ENCODE measurements at regions not wholly inside any gene's neighbourhood (a gene's known extent, or its start where the extent isn't known, plus 50 kb on each side); places are given as distances from the start of the nearest gene placed in this dataset.

DNA sequence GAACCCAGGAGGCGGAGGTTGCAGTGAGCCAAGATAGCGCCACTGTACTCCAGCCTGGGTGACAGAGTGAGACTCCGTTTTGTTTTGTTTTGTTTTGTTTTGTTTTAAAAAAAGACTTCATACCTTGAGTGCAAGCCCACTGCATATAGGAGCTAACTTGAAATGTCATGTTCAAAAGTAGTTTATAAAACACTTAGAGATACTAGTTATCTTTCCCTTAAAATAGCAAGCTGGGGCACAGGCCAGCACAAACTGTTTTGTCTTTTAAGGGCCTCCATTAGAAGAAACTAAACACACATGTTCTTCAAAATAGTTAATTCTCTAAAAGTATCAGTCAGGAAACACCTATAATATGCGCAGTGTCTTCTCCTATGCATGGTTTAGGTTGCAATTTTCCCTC lies 505.1 kb upstream of the TMPRSS15 start:
- H3K27ac ChIP-seq (ENCODE audit: low read length): no peak overlapping the region
- intact Hi-C loops (cut with micrococcal nuclease; ENCODE audit: unreplicated experiment) (no loop called here), in situ Hi-C loops (cut with HindIII; ENCODE audit: low pct_unique_long_range_greater_than_20kb, low sequenced_read_pairs) (no loop called here)
- TF ChIP-seq SIN3A (IDR thresholded peaks at IDR 0.05; ENCODE audit: borderline replicate concordance, insufficient read depth, low read depth, low read length): no peak
- TF ChIP-seq POLR2AphosphoS5 (IDR thresholded peaks at IDR 0.05; ENCODE audit: low read depth, low read length): no peak
- TF ChIP-seq, protein P1, sequence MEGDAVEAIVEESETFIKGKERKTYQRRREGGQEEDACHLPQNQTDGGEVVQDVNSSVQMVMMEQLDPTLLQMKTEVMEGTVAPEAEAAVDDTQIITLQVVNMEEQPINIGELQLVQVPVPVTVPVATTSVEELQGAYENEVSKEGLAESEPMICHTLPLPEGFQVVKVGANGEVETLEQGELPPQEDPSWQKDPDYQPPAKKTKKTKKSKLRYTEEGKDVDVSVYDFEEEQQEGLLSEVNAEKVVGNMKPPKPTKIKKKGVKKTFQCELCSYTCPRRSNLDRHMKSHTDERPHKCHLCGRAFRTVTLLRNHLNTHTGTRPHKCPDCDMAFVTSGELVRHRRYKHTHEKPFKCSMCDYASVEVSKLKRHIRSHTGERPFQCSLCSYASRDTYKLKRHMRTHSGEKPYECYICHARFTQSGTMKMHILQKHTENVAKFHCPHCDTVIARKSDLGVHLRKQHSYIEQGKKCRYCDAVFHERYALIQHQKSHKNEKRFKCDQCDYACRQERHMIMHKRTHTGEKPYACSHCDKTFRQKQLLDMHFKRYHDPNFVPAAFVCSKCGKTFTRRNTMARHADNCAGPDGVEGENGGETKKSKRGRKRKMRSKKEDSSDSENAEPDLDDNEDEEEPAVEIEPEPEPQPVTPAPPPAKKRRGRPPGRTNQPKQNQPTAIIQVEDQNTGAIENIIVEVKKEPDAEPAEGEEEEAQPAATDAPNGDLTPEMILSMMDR (IDR thresholded peaks at IDR 0.05): no peak
- no peak for TF ChIP-seq TCF7L2 (IDR thresholded peaks at IDR 0.05; ENCODE audit: low read depth, low read length)
- TF ChIP-seq, protein P2, sequence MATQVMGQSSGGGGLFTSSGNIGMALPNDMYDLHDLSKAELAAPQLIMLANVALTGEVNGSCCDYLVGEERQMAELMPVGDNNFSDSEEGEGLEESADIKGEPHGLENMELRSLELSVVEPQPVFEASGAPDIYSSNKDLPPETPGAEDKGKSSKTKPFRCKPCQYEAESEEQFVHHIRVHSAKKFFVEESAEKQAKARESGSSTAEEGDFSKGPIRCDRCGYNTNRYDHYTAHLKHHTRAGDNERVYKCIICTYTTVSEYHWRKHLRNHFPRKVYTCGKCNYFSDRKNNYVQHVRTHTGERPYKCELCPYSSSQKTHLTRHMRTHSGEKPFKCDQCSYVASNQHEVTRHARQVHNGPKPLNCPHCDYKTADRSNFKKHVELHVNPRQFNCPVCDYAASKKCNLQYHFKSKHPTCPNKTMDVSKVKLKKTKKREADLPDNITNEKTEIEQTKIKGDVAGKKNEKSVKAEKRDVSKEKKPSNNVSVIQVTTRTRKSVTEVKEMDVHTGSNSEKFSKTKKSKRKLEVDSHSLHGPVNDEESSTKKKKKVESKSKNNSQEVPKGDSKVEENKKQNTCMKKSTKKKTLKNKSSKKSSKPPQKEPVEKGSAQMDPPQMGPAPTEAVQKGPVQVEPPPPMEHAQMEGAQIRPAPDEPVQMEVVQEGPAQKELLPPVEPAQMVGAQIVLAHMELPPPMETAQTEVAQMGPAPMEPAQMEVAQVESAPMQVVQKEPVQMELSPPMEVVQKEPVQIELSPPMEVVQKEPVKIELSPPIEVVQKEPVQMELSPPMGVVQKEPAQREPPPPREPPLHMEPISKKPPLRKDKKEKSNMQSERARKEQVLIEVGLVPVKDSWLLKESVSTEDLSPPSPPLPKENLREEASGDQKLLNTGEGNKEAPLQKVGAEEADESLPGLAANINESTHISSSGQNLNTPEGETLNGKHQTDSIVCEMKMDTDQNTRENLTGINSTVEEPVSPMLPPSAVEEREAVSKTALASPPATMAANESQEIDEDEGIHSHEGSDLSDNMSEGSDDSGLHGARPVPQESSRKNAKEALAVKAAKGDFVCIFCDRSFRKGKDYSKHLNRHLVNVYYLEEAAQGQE (IDR thresholded peaks at IDR 0.05; ENCODE audit: insufficient read depth in 1 of 2, low read depth in 2 of 2, low read length in 1 of 2): no peak
- DNase-seq (ENCODE audit: low read depth, low spot score) (no peak), ATAC-seq (no peak)
- BruUV-seq (replicated peaks): no TSS peak
- H3K4me3 ChIP-seq (ENCODE audit: low read depth in 2 of 2, low read length in 2 of 2): no peak overlapping the region
- no peaks in the 10 kb centered on the region for H3K36me3 ChIP-seq (ENCODE audit: control insufficient read depth, insufficient read depth, low read length)
- CTCF ChIA-PET: no interaction called here
- H3K9me3 ChIP-seq (ENCODE audit: control insufficient read depth, insufficient read depth, low read depth, low read length): no peaks in the 10 kb centered on the region
- POLR2A ChIA-PET: no interaction called here
- H3K4me1 ChIP-seq (ENCODE audit: control insufficient read depth, insufficient read depth, low read length): no peaks in the 10 kb centered on the region
- no peaks in the 10 kb centered on the region for H3K27me3 ChIP-seq (ENCODE audit: control insufficient read depth, insufficient read depth, low read length)

DNA sequence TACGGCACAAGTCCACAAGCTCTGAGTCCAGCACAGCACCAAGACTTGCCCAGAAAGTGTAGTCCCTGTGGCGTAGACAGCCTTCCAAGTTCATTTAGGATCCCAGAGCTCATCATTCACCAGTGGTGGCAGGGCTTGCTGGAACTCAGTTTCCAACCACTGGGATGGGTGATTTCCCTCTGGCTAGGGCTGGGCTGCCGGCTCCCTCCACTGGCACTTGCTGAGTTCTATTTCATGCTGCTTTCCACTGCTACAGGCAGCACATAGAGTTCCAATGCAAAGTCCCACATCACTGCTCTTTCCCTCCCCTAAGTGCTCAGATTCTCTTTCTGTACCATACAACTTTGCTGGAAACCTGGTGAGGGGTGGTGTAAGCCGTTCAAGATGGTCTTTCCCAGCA lies 510.3 kb upstream of the TMPRSS15 start:
- DNase-seq (ENCODE audit: low read depth, low spot score): no peak
- BruUV-seq (replicated peaks): no TSS peak
- in situ Hi-C loops (cut with HindIII; ENCODE audit: low pct_unique_long_range_greater_than_20kb, low sequenced_read_pairs) (no loop called here), intact Hi-C loops (cut with micrococcal nuclease; ENCODE audit: unreplicated experiment) (no loop called here)
- H3K27me3 ChIP-seq (ENCODE audit: control insufficient read depth, insufficient read depth, low read length): no peaks in the 10 kb centered on the region
- POLR2A ChIA-PET: no interaction called here
- H3K36me3 ChIP-seq (ENCODE audit: control insufficient read depth, insufficient read depth, low read length): no peaks in the 10 kb centered on the region
- ATAC-seq: no peak
- H3K4me3 ChIP-seq (ENCODE audit: low read depth in 2 of 2, low read length in 2 of 2): no peak overlapping the region
- CTCF ChIA-PET: no interaction called here
- H3K27ac ChIP-seq (ENCODE audit: low read length): no peak overlapping the region
- no peak for TF ChIP-seq POLR2AphosphoS5 (IDR thresholded peaks at IDR 0.05; ENCODE audit: low read depth, low read length)
- TF ChIP-seq, protein P1 (IDR thresholded peaks at IDR 0.05): no peak
- TF ChIP-seq SIN3A (IDR thresholded peaks at IDR 0.05; ENCODE audit: borderline replicate concordance, insufficient read depth, low read depth, low read length): no peak
- TF ChIP-seq TCF7L2 (IDR thresholded peaks at IDR 0.05; ENCODE audit: low read depth, low read length): no peak
- TF ChIP-seq, protein P2 (IDR thresholded peaks at IDR 0.05; ENCODE audit: insufficient read depth in 1 of 2, low read depth in 2 of 2, low read length in 1 of 2): no peak
- no peaks in the 10 kb centered on the region for H3K4me1 ChIP-seq (ENCODE audit: control insufficient read depth, insufficient read depth, low read length)
- no peaks in the 10 kb centered on the region for H3K9me3 ChIP-seq (ENCODE audit: control insufficient read depth, insufficient read depth, low read depth, low read length)
